Neural cell (in vitro differentiated cells): ENCODE measurements at regions not wholly inside any gene's neighbourhood (a gene's known extent, or its start where the extent isn't known, plus 50 kb on each side); places are given as distances from the start of the nearest gene placed in this dataset.

Experiments used
- CTCF ChIP-seq: fragments of 450-650 bp; IDR thresholded peaks from 2 replicates; pipeline ENCODE4 v1.5.1; 2014; ENCODE audit warnings: antibody characterized with exemption, mild to moderate bottlenecking, moderate library complexity; ENCODE audit not compliant: poor library complexity, severe bottlenecking
- EP300 ChIP-seq: fragments of 450-650 bp; conservative IDR thresholded peaks from 2 replicates; pipeline ENCODE4 v1.6.1; 2014; ENCODE audit warnings: antibody characterized with exemption, mild to moderate bottlenecking, moderate library complexity; ENCODE audit not compliant: poor library complexity, severe bottlenecking
- EZH2 ChIP-seq: fragments of 200-600, 300-800 bp; shearing (Covaris generic), sonication (generic); IDR thresholded peaks from 2 replicates; pipeline ENCODE4 v1.6.1; 2014; ENCODE audit warnings: antibody characterized with exemption, low read length, borderline replicate concordance, mild to moderate bottlenecking; ENCODE audit not compliant: insufficient read depth, poor library complexity, severe bottlenecking
- MXI1 ChIP-seq: fragments of 450-650 bp; conservative IDR thresholded peaks from 2 replicates; pipeline ENCODE4 v1.6.1; 2014; ENCODE audit warnings: antibody characterized with exemption, mild to moderate bottlenecking; ENCODE audit not compliant: poor library complexity, severe bottlenecking
- POLR2AphosphoS5 ChIP-seq: IDR thresholded peaks from 2 replicates; pipeline ENCODE4 v1.6.1; 2012
- RAD21 ChIP-seq: fragments of 450-650 bp; conservative IDR thresholded peaks from 2 replicates; pipeline ENCODE4 v1.6.1; 2014; ENCODE audit warnings: antibody characterized with exemption, mild to moderate bottlenecking, moderate library complexity
- REST ChIP-seq: IDR thresholded peaks from 2 replicates; pipeline ENCODE4 v1.6.1; 2012; ENCODE audit warnings: borderline replicate concordance
- SMC3 ChIP-seq: fragments of 450-650 bp; conservative IDR thresholded peaks from 2 replicates; pipeline ENCODE4 v1.6.1; 2014; ENCODE audit warnings: antibody characterized with exemption, mild to moderate bottlenecking, moderate library complexity; ENCODE audit not compliant: poor library complexity
- TAF1 ChIP-seq: IDR thresholded peaks from 2 replicates; pipeline ENCODE4 v1.6.1; 2012; ENCODE audit warnings: low read depth

- TF ChIP-seq CTCF (no peak), EZH2 (no peak), POLR2AphosphoS5 (no peak), TAF1 (no peak), SMC3 (no peak), EP300 (no peak), REST (no peak), RAD21 (no peak), MXI1 (no peak)
Measured at GRCh38 chr18:55786651-55787272, 198.8 kb upstream of the TCF4 start.
